ENCODE measurements at regions not wholly inside any gene's neighbourhood (a gene's known extent, or its start where the extent isn't known, plus 50 kb on each side); places are given as distances from the start of the nearest gene placed in this dataset.

DNA sequence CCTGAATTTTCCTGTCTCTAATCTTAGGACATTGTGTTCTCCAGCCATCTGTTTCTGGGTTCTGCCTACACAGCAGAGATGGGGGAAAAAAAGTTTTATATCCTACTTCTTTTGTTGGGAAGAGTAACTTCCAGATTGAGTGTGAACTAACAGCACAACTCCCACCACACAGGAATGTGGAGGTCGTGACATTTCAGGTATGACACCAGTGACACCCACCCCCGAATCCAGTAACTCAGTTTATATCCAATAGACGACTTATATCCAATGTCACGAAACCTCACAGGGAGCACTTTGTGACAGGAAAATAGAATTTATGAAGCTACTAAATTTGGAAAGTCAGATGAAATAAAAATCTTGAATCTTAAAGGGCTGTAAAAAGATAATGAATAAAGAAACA lies 211.9 kb upstream of the GRM3 start:
- no peak for TF ChIP-seq YY1 (IDR thresholded peaks at IDR 0.05; ENCODE audit: low read depth)
- no peak for TF ChIP-seq EGR1 (IDR thresholded peaks at IDR 0.05)
- TF ChIP-seq FOXM1 (IDR thresholded peaks at IDR 0.05; ENCODE audit: borderline replicate concordance, low read depth): no peak
- no peak for TF ChIP-seq NFIC (IDR thresholded peaks at IDR 0.05)
- TF ChIP-seq, protein P1, sequence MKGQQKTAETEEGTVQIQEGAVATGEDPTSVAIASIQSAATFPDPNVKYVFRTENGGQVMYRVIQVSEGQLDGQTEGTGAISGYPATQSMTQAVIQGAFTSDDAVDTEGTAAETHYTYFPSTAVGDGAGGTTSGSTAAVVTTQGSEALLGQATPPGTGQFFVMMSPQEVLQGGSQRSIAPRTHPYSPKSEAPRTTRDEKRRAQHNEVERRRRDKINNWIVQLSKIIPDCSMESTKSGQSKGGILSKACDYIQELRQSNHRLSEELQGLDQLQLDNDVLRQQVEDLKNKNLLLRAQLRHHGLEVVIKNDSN (IDR thresholded peaks at IDR 0.05): no peak
- TF ChIP-seq CEBPB (IDR thresholded peaks at IDR 0.05): no peak
- TF ChIP-seq ZBTB7A (IDR thresholded peaks at IDR 0.05; ENCODE audit: low read depth): no peak
- no peak for TF ChIP-seq RAD21 (IDR thresholded peaks at IDR 0.05; ENCODE audit: low read depth)
- TF ChIP-seq EP300 (IDR thresholded peaks at IDR 0.05; ENCODE audit: borderline replicate concordance): no peak
- TF ChIP-seq, protein P2, sequence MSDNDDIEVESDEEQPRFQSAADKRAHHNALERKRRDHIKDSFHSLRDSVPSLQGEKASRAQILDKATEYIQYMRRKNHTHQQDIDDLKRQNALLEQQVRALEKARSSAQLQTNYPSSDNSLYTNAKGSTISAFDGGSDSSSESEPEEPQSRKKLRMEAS (IDR thresholded peaks at IDR 0.05): no peak
- TF ChIP-seq, protein P3, sequence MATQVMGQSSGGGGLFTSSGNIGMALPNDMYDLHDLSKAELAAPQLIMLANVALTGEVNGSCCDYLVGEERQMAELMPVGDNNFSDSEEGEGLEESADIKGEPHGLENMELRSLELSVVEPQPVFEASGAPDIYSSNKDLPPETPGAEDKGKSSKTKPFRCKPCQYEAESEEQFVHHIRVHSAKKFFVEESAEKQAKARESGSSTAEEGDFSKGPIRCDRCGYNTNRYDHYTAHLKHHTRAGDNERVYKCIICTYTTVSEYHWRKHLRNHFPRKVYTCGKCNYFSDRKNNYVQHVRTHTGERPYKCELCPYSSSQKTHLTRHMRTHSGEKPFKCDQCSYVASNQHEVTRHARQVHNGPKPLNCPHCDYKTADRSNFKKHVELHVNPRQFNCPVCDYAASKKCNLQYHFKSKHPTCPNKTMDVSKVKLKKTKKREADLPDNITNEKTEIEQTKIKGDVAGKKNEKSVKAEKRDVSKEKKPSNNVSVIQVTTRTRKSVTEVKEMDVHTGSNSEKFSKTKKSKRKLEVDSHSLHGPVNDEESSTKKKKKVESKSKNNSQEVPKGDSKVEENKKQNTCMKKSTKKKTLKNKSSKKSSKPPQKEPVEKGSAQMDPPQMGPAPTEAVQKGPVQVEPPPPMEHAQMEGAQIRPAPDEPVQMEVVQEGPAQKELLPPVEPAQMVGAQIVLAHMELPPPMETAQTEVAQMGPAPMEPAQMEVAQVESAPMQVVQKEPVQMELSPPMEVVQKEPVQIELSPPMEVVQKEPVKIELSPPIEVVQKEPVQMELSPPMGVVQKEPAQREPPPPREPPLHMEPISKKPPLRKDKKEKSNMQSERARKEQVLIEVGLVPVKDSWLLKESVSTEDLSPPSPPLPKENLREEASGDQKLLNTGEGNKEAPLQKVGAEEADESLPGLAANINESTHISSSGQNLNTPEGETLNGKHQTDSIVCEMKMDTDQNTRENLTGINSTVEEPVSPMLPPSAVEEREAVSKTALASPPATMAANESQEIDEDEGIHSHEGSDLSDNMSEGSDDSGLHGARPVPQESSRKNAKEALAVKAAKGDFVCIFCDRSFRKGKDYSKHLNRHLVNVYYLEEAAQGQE (IDR thresholded peaks at IDR 0.05; ENCODE audit: low read depth): no peak
- no peak for TF ChIP-seq TAF1 (IDR thresholded peaks at IDR 0.05; ENCODE audit: low read depth)

DNA sequence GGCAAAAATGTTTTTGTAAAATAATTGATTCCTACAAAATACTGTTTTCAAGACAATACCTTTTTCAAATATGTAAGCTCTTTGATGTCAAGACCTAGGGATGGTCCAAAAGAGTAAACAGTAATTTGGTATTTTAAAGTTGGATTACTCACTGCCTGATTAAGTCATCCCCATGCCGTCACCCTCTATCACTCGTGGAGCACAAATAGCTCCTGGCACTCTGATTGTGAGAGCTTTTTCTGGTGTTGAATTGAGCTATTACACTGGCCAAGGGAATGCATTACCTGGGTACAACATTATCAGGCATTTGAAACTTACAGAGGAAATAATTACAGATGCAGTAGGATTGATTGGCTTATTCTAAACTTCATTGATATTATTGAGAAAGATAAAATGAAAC lies 231.9 kb upstream of the GRM3 start:
- TF ChIP-seq CEBPB (IDR thresholded peaks at IDR 0.05): no peak
- no peak for TF ChIP-seq YY1 (IDR thresholded peaks at IDR 0.05; ENCODE audit: low read depth)
- no peak for TF ChIP-seq TAF1 (IDR thresholded peaks at IDR 0.05; ENCODE audit: low read depth)
- TF ChIP-seq EP300 (IDR thresholded peaks at IDR 0.05; ENCODE audit: borderline replicate concordance): no peak
- TF ChIP-seq TEAD4 (IDR thresholded peaks at IDR 0.05): no peak
- TF ChIP-seq NFIC (IDR thresholded peaks at IDR 0.05): no peak
- no peak for TF ChIP-seq ZBTB7A (IDR thresholded peaks at IDR 0.05; ENCODE audit: low read depth)
- no peak for TF ChIP-seq RAD21 (IDR thresholded peaks at IDR 0.05; ENCODE audit: low read depth)
- TF ChIP-seq EGR1 (IDR thresholded peaks at IDR 0.05): no peak

DNA sequence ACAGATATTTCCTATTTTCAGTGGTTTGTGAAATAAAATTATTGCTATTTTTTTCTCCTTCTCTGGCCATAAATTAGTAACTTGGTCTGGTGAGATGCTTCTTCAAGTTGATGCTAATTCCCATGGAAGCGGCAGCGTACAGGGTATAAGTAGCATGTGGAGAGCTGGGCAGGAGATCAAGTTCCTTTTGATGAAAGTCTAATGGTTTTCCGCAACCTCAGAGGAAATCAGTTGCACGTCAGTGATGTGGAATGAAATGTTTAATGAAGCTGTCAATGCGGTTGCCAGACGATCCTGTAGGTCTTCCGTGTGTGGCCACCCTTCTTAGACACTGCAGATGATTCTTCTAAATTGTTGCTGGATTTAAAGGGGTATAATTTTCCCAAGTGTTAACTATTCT lies 236.4 kb upstream of the GRM3 start:
- TF ChIP-seq TCF12 (IDR thresholded peaks at IDR 0.05; ENCODE audit: low read depth): no peak
- TF ChIP-seq TEAD4 (IDR thresholded peaks at IDR 0.05): no peak
- no peak for TF ChIP-seq RAD21 (IDR thresholded peaks at IDR 0.05; ENCODE audit: low read depth)
- TF ChIP-seq, protein P2 (IDR thresholded peaks at IDR 0.05): no peak
- no peak for TF ChIP-seq FOXM1 (IDR thresholded peaks at IDR 0.05; ENCODE audit: borderline replicate concordance, low read depth)
- no peak for TF ChIP-seq YY1 (IDR thresholded peaks at IDR 0.05; ENCODE audit: low read depth)
- TF ChIP-seq, protein P1 (IDR thresholded peaks at IDR 0.05): no peak
- no peak for TF ChIP-seq CREB1 (IDR thresholded peaks at IDR 0.05; ENCODE audit: low read depth)
- TF ChIP-seq CEBPB (IDR thresholded peaks at IDR 0.05): no peak
- TF ChIP-seq, protein P3 (IDR thresholded peaks at IDR 0.05; ENCODE audit: low read depth): no peak
- TF ChIP-seq EP300 (IDR thresholded peaks at IDR 0.05; ENCODE audit: borderline replicate concordance): no peak
- no peak for TF ChIP-seq ZBTB7A (IDR thresholded peaks at IDR 0.05; ENCODE audit: low read depth)
- no peak for TF ChIP-seq EGR1 (IDR thresholded peaks at IDR 0.05)
- TF ChIP-seq NFIC (IDR thresholded peaks at IDR 0.05): no peak
- TF ChIP-seq TAF1 (IDR thresholded peaks at IDR 0.05; ENCODE audit: low read depth): no peak

DNA sequence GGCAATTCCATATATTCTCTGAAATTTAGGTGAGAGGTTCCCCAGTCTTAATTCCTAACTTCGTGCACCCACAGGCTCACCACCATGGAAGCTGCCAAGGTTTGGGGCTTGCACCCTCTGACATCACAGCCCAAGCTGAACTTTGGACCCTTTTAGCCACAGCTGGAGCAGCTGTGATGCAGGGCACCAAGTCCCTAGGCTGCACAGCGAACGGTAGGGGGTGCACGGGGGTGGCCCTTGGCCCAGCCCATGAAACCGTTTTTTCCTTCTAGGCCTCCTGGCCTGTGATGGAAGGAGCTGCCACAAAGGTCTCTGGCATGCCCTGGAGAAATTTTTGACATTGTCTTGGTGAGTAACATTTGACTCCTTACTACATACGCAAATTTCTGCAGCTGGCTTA lies 251.9 kb upstream of the GRM3 start:
- TF ChIP-seq EP300 (IDR thresholded peaks at IDR 0.05; ENCODE audit: borderline replicate concordance) (no peak), TAF1 (IDR thresholded peaks at IDR 0.05; ENCODE audit: low read depth) (no peak), TCF12 (IDR thresholded peaks at IDR 0.05; ENCODE audit: low read depth) (no peak), RAD21 (IDR thresholded peaks at IDR 0.05; ENCODE audit: low read depth) (no peak), NFIC (IDR thresholded peaks at IDR 0.05) (no peak)
- TF ChIP-seq, protein P1 (IDR thresholded peaks at IDR 0.05): no peak
- TF ChIP-seq, protein P3 (IDR thresholded peaks at IDR 0.05; ENCODE audit: low read depth): no peak
- TF ChIP-seq, protein P2 (IDR thresholded peaks at IDR 0.05): no peak

Data from Ishikawa (cell line).